Body of pancreas (tissue), 4 donors: ENCODE measurements at regions not wholly inside any gene's neighbourhood (a gene's known extent, or its start where the extent isn't known, plus 50 kb on each side); places are given as distances from the start of the nearest gene placed in this dataset.

Experiments used
- POLR2A ChIP-seq, 3 donors: fragments of 450-650 bp; IDR thresholded peaks; one replicate each; pipeline ENCODE4 v1.6.1; 2016; ENCODE audit warnings: antibody characterized with exemption in 3 of 3, mild to moderate bottlenecking in 2 of 3
- TF ChIP-seq, protein P1 (sequence below), 7 experiments: fragments of 450-650 bp in 4 of 7; fragments of 200-600 bp in 3 of 7; sonication (generic) in 3 of 7; IDR thresholded peaks; one replicate each; pipeline ENCODE4 v1.5.1; 2016 to 2019; ENCODE audit warnings: antibody characterized with exemption in 7 of 7

GRCh38 chr11:105229257-105229656, 89.7 kb upstream of the CARD18 start:
- TF ChIP-seq, protein P1, sequence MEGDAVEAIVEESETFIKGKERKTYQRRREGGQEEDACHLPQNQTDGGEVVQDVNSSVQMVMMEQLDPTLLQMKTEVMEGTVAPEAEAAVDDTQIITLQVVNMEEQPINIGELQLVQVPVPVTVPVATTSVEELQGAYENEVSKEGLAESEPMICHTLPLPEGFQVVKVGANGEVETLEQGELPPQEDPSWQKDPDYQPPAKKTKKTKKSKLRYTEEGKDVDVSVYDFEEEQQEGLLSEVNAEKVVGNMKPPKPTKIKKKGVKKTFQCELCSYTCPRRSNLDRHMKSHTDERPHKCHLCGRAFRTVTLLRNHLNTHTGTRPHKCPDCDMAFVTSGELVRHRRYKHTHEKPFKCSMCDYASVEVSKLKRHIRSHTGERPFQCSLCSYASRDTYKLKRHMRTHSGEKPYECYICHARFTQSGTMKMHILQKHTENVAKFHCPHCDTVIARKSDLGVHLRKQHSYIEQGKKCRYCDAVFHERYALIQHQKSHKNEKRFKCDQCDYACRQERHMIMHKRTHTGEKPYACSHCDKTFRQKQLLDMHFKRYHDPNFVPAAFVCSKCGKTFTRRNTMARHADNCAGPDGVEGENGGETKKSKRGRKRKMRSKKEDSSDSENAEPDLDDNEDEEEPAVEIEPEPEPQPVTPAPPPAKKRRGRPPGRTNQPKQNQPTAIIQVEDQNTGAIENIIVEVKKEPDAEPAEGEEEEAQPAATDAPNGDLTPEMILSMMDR (IDR thresholded peaks at IDR 0.05) = no peak
- TF ChIP-seq POLR2A (IDR thresholded peaks at IDR 0.05) = no peak
